Hepatocyte (in vitro differentiated cells): ENCODE measurements at regions not wholly inside any gene's neighbourhood (a gene's known extent, or its start where the extent isn't known, plus 50 kb on each side); places are given as distances from the start of the nearest gene placed in this dataset.

Source experiments
- DNase-seq: peaks from one replicate; pipeline ENCODE4 v3.0.0-alpha.2; 2016; ENCODE audit warnings: low spot score
- H2AFZ ChIP-seq: fragments of 200-600 bp; sonication (generic); 2 replicates; pipeline ENCODE4 v1.6.0; 2016; ENCODE audit warnings: antibody characterized with exemption, mild to moderate bottlenecking
- H3K27ac ChIP-seq: fragments of 200-600 bp; sonication (generic); 2 replicates; pipeline ENCODE4 v1.5.1; 2016; ENCODE audit warnings: mild to moderate bottlenecking
- H3K27me3 ChIP-seq: fragments of 200-600 bp; sonication (generic); 2 replicates; pipeline ENCODE4 v1.6.1; 2016
- H3K36me3 ChIP-seq: fragments of 200-600 bp; sonication (generic); replicated peaks from 2 replicates; pipeline ENCODE4 v1.5.1; 2016; ENCODE audit warnings: low read depth; ENCODE audit not compliant: insufficient read depth
- H3K4me1 ChIP-seq: fragments of 200-600 bp; sonication (generic); 2 replicates; pipeline ENCODE4 v1.5.1; 2016; ENCODE audit warnings: mild to moderate bottlenecking, moderate library complexity; ENCODE audit not compliant: insufficient read depth
- H3K4me2 ChIP-seq: fragments of 200-600 bp; sonication (generic); 2 replicates; pipeline ENCODE4 v1.6.0; 2016
- H3K4me3 ChIP-seq: fragments of 200-600 bp; sonication (generic); 2 replicates; pipeline ENCODE4 v1.5.1; 2016; ENCODE audit warnings: mild to moderate bottlenecking
- H3K79me2 ChIP-seq: fragments of 200-600 bp; sonication (generic); 2 replicates; pipeline ENCODE4 v1.6.0; 2017; ENCODE audit warnings: mild to moderate bottlenecking
- H3K9me2 ChIP-seq: fragments of 200-600 bp; sonication (generic); replicated peaks from 2 replicates; pipeline ENCODE4 v1.6.0; 2017; ENCODE audit warnings: mild to moderate bottlenecking; ENCODE audit not compliant: insufficient read depth
- H3K9me3 ChIP-seq: fragments of 200-600 bp; sonication (generic); 2 replicates; pipeline ENCODE4 v1.5.1; 2016; ENCODE audit warnings: low read depth, mild to moderate bottlenecking
- H4K20me1 ChIP-seq: fragments of 200-600 bp; sonication (generic); 2 replicates; pipeline ENCODE4 v1.6.0; 2016; ENCODE audit warnings: mild to moderate bottlenecking; ENCODE audit not compliant: insufficient read depth, poor library complexity, severe bottlenecking
- CTCF ChIP-seq: fragments of 200-600 bp; sonication (generic); IDR thresholded peaks from 2 replicates; pipeline ENCODE4 v1.5.1; 2016; ENCODE audit warnings: antibody characterized with exemption, mild to moderate bottlenecking; ENCODE audit not compliant: poor library complexity
- EZH2 ChIP-seq: fragments of 200-600 bp; sonication (generic); IDR thresholded peaks from 2 replicates; pipeline ENCODE4 v1.6.1; 2016; ENCODE audit warnings: antibody characterized with exemption, mild to moderate bottlenecking, borderline replicate concordance
- EZH2phosphoT487 ChIP-seq: fragments of 200-600 bp; sonication (generic); IDR thresholded peaks from one replicate; pipeline ENCODE4 v1.6.1; 2018; ENCODE audit warnings: antibody characterized with exemption, mild to moderate bottlenecking, low read depth, moderate library complexity; ENCODE audit not compliant: unreplicated experiment, severe bottlenecking
- WGBS: methylation state at CpG from one replicate; pipeline ENCODE4 v1.1.6; 2016; ENCODE audit warnings: low lambda C conversion rate; ENCODE audit errors: missing lambda C conversion rate; 5-methylcytosine and 5-hydroxymethylcytosine counted together

- Histone ChIP-seq H3K4me1 (peaks cover 20% of the 10 kb centered on the region), H2AFZ (no peak overlapping the region), H3K9me3 (no peaks in the 10 kb centered on the region), H3K4me3 (no peak overlapping the region), H3K36me3 (no peaks in the 10 kb centered on the region), H3K79me2 (no peaks in the 10 kb centered on the region), H3K4me2 (peak overlapping the region; percentile 42), H3K27me3 (no peaks in the 10 kb centered on the region), H4K20me1 (no peaks in the 10 kb centered on the region), H3K27ac (peak overlapping the region; percentile 73), H3K9me2 (no peaks in the 10 kb centered on the region)
- no peak for DNase-seq
- WGBS = 79% methylated on average over 5 of the region's 5 CpGs
- no peak for TF ChIP-seq CTCF
- no peak for TF ChIP-seq EZH2
- TF ChIP-seq EZH2phosphoT487 = no peak
These were observed 536.2 kb downstream of the MID1IP1 start for GRCh38 chrX:39337451-39337850.

GRCh38 chrX:39338583-39338982 is 537.3 kb downstream of the MID1IP1 start:
- 79% methylated on average over 2 of the region's 2 CpGs for WGBS
- Histone ChIP-seq H2AFZ (no peak overlapping the region), H3K9me3 (no peaks in the 10 kb centered on the region), H3K4me1 (peaks cover 20% of the 10 kb centered on the region), H3K36me3 (no peaks in the 10 kb centered on the region), H4K20me1 (no peaks in the 10 kb centered on the region), H3K9me2 (no peaks in the 10 kb centered on the region), H3K79me2 (no peaks in the 10 kb centered on the region), H3K27me3 (no peaks in the 10 kb centered on the region), H3K27ac (no peak overlapping the region), H3K4me3 (no peak overlapping the region), H3K4me2 (no peak overlapping the region)
- TF ChIP-seq EZH2 (no peak), EZH2phosphoT487 (no peak), CTCF (no peak)
- no peak for DNase-seq

GRCh38 chrX:39356119-39356807 is 555.0 kb downstream of the MID1IP1 start:
- Histone ChIP-seq H3K36me3 (no peaks in the 10 kb centered on the region), H3K9me3 (no peaks in the 10 kb centered on the region), H3K27ac (no peak overlapping the region), H3K4me1 (no peaks in the 10 kb centered on the region), H3K9me2 (no peaks in the 10 kb centered on the region), H3K27me3 (no peaks in the 10 kb centered on the region), H4K20me1 (no peaks in the 10 kb centered on the region), H3K4me3 (no peak overlapping the region), H3K4me2 (no peak overlapping the region), H2AFZ (no peak overlapping the region), H3K79me2 (no peaks in the 10 kb centered on the region)
- 78% methylated on average over 5 of the region's 5 CpGs for WGBS
- DNase-seq = no peak
- no peak for TF ChIP-seq EZH2phosphoT487
- TF ChIP-seq EZH2 = no peak
- no peak for TF ChIP-seq CTCF
